GM12873 (cell line): ENCODE measurements at regions not wholly inside any gene's neighbourhood (a gene's known extent, or its start where the extent isn't known, plus 50 kb on each side); places are given as distances from the start of the nearest gene placed in this dataset.

ENCODE experiments used
- CTCF ChIP-seq: IDR thresholded peaks from 2 replicates; pipeline ENCODE4 v1.5.1; 2012; ENCODE audit warnings: low read depth, mild to moderate bottlenecking, moderate library complexity, low read length, control low read depth; ENCODE audit not compliant: insufficient read depth; ENCODE audit errors: missing control alignments

GRCh38 chr11:19377881-19378280 is 137.1 kb upstream of the E2F8 start:
- TF ChIP-seq CTCF: no peak

GRCh38 chr11:19375440-19375839 is 134.7 kb upstream of the E2F8 start:
- no peak for TF ChIP-seq CTCF

- TF ChIP-seq CTCF: no peak
Measured at GRCh38 chr11:19374151-19374569, 133.4 kb upstream of the E2F8 start.

GRCh38 chr11:19372381-19372780 is 131.6 kb upstream of the E2F8 start:
- TF ChIP-seq CTCF: no peak

- no peak for TF ChIP-seq CTCF
Measured at GRCh38 chr11:19370100-19370861, 129.5 kb upstream of the E2F8 start.

GRCh38 chr11:19368726-19369375 is 128.1 kb upstream of the E2F8 start:
- no peak for TF ChIP-seq CTCF

- no peak for TF ChIP-seq CTCF
Measured at GRCh38 chr11:19366992-19367709, 126.4 kb upstream of the E2F8 start.
